Lung (tissue), 11 donors: ENCODE measurements at regions not wholly inside any gene's neighbourhood (a gene's known extent, or its start where the extent isn't known, plus 50 kb on each side); places are given as distances from the start of the nearest gene placed in this dataset.

Experiments used
- ATAC-seq: fragments of 200-7000 bp; cut with Tn5 transposase; one replicate; pipeline ENCODE4 v1.9.1; 2020; ENCODE audit warnings: moderate number of reproducible peaks; ENCODE audit not compliant: insufficient read depth, low FRiP score
- DNase-seq, 3 donors: peaks; one replicate each; pipeline ENCODE4 v3.0.0-alpha.2; 2013 to 2017
- H3K27ac ChIP-seq, 2 donors: one replicate each; pipeline ENCODE4 v1.5.1; 2013; ENCODE audit warnings: mild to moderate bottlenecking in 2 of 2, moderate library complexity in 2 of 2, control low read depth in 1 of 2, inconsistent platforms in 1 of 2, low read depth in 1 of 2, low read length in 1 of 2
- H3K27me3 ChIP-seq, 3 donors: one replicate each; pipeline ENCODE4 v1.5.1; 2013; ENCODE audit warnings: low read length in 2 of 3; ENCODE audit not compliant: control insufficient read depth in 3 of 3, insufficient read depth in 3 of 3
- H3K36me3 ChIP-seq, 4 donors: one replicate each; pipeline ENCODE4 v1.5.1; 2013; ENCODE audit warnings: low read length in 4 of 4, mild to moderate bottlenecking in 1 of 4, moderate library complexity in 1 of 4; ENCODE audit not compliant: control insufficient read depth in 4 of 4, insufficient read depth in 4 of 4
- H3K4me1 ChIP-seq, 5 donors: one replicate each; pipeline ENCODE4 v1.5.1; 2013; ENCODE audit warnings: low read length in 5 of 5, mild to moderate bottlenecking in 2 of 5, moderate library complexity in 1 of 5; ENCODE audit not compliant: control insufficient read depth in 5 of 5, insufficient read depth in 5 of 5
- H3K4me3 ChIP-seq: one replicate; pipeline ENCODE4 v1.5.1; 2013; ENCODE audit warnings: mild to moderate bottlenecking, control low read depth, moderate library complexity
- H3K9ac ChIP-seq, 2 donors: one replicate each; pipeline ENCODE4 v1.5.1; 2013; ENCODE audit warnings: low read length in 2 of 2, control low read depth in 1 of 2; ENCODE audit not compliant: insufficient read depth in 1 of 2
- H3K9me3 ChIP-seq, 4 donors: one replicate each; pipeline ENCODE4 v1.5.1; 2013; ENCODE audit warnings: low read length in 3 of 4, mild to moderate bottlenecking in 1 of 4, moderate library complexity in 1 of 4; ENCODE audit not compliant: control insufficient read depth in 4 of 4, insufficient read depth in 3 of 4
- WGBS, 2 donors: extraction: QIAGEN DNeasy Blood & Tissue Kit; methylation state at CpG; one replicate each; pipeline ENCODE4 v1.1.7; 2013; 5-methylcytosine and 5-hydroxymethylcytosine counted together
- TF ChIP-seq, protein P1 (sequence below): IDR thresholded peaks from 2 replicates; pipeline ENCODE4 v1.5.1; 2012; ENCODE audit warnings: mild to moderate bottlenecking; ENCODE audit errors: control extremely low read depth, extremely low read depth
- donor health status: control.
- donor health status: control.
- donor health status: Bipolar disorder and iron deficiency.
- donor health status: healthy.
- donor health status: DM: yes; HTN: yes; CAD: no.

DNA sequence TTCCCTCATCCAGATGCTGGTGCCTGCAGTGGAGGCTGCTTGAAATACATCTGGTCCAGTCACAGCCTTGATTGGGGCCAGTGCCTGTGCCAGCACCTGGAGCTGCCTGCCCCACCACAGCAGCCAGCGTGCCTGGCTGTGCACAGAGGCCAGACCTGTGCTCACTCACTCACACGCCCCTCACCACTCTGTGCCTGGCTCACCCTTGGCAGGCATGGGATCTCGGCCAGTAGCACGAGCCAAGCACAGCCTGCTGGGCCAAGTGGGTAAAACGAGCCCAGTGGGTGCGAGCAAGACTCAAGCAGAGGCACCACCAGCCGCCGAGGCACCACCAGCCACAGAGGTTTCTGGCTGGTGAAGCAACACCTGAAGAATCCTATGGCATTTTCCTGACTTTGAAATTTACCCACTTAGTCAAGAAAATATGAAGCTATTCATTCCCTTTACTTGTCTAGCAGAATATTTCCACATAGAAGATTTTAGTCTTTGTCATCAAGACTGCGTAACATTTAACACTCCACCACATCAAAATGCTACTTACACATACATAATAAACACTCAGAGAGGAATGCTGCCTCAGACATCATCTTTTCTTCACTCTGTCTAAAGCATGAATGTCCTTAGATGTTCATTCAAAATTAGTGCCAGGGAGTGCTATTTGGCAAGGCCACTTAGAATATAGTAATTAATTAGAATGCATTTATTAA lies 424.3 kb upstream of the FAT3 start:
- H3K9ac ChIP-seq = no peak overlapping the region
- 80 to 91% methylated on average over 9 of the region's 9 CpGs for WGBS, 2 donors
- peaks cover 0 to 10% (median 0%) of the 10 kb centered on the region in 4 donors for H3K9me3 ChIP-seq
- TF ChIP-seq, protein P1, sequence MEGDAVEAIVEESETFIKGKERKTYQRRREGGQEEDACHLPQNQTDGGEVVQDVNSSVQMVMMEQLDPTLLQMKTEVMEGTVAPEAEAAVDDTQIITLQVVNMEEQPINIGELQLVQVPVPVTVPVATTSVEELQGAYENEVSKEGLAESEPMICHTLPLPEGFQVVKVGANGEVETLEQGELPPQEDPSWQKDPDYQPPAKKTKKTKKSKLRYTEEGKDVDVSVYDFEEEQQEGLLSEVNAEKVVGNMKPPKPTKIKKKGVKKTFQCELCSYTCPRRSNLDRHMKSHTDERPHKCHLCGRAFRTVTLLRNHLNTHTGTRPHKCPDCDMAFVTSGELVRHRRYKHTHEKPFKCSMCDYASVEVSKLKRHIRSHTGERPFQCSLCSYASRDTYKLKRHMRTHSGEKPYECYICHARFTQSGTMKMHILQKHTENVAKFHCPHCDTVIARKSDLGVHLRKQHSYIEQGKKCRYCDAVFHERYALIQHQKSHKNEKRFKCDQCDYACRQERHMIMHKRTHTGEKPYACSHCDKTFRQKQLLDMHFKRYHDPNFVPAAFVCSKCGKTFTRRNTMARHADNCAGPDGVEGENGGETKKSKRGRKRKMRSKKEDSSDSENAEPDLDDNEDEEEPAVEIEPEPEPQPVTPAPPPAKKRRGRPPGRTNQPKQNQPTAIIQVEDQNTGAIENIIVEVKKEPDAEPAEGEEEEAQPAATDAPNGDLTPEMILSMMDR = no peak
- peaks cover 0 to 24% (median 0%) of the 10 kb centered on the region in 5 donors for H3K4me1 ChIP-seq
- no peaks in the 10 kb centered on the region for H3K27me3 ChIP-seq
- DNase-seq = no peak
- ATAC-seq = no peak
- no peaks in the 10 kb centered on the region for H3K36me3 ChIP-seq
- H3K27ac ChIP-seq = no peak overlapping the region
- no peak overlapping the region for H3K4me3 ChIP-seq

DNA sequence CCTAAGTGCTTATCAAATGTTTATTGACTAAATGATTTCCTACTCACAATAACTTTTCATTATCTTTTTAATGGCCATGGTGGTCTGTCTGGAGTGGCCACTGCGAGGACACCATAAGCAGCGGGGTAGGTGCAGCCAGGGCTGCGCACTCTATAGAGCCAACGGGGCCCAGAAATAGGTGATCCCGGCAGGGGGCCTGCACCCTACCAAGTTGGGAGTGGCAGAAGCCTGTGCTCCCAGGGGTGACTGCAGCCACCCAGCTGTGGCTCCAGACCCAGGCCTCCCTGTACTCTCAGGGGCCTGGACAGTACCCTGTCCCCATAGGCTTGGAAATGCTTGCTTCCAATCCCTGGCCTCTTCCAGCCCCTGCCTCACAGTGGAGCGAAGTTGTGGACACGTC lies 426.4 kb upstream of the FAT3 start:
- ATAC-seq (no peak), DNase-seq (no peak)
- 84 to 94% methylated on average over 7 of the region's 7 CpGs for WGBS, 2 donors
- TF ChIP-seq, protein P1 = no peak
- H3K9me3 ChIP-seq = peaks cover 0 to 10% (median 0%) of the 10 kb centered on the region in 4 donors
- peaks cover 0 to 14% (median 0%) of the 10 kb centered on the region in 5 donors for H3K4me1 ChIP-seq
- H3K27ac ChIP-seq = no peak overlapping the region
- no peak overlapping the region for H3K4me3 ChIP-seq
- no peaks in the 10 kb centered on the region for H3K36me3 ChIP-seq
- H3K9ac ChIP-seq = no peak overlapping the region
- H3K27me3 ChIP-seq = no peaks in the 10 kb centered on the region

DNA sequence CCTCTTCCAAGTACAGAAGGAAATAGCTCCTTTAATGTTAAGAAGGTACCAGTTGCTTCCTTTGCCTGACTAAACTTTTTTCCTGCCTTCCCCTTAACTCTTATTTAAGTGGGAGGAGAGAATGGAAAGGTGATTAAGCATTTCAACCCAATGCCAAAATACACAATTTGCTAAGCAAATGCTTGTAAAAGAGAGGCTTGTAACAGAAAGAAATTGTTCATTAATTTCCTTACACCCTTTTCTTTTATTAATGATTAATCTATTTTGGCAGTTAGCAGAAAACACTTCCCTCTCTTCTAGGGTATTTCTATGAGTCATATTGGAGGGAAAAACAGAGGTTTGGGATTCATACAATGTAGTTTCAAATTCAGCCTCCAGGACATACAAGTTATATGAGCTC lies 427.6 kb upstream of the FAT3 start:
- Histone ChIP-seq H3K4me1 (peaks cover 0 to 7% (median 0%) of the 10 kb centered on the region in 5 donors), H3K36me3 (no peaks in the 10 kb centered on the region), H3K9me3 (peaks cover 0 to 10% (median 0%) of the 10 kb centered on the region in 4 donors), H3K27me3 (no peaks in the 10 kb centered on the region), H3K9ac (no peak overlapping the region), H3K27ac (no peak overlapping the region), H3K4me3 (no peak overlapping the region)
- peak in 2 of 3 donors; percentile 7 to 63 for DNase-seq
- TF ChIP-seq, protein P1 = no peak
- peak; percentile 63 for ATAC-seq
